OCI-LY1 (cell line): ENCODE measurements at regions not wholly inside any gene's neighbourhood (a gene's known extent, or its start where the extent isn't known, plus 50 kb on each side); places are given as distances from the start of the nearest gene placed in this dataset.

ENCODE experiments used
- H2AFZ ChIP-seq: fragments of 200-600 bp; sonication (generic), shearing (Covaris generic); 2 replicates; pipeline ENCODE4 v1.6.0; 2014; ENCODE audit warnings: antibody characterized with exemption, mild to moderate bottlenecking, low read length
- H3F3A ChIP-seq: fragments of 200-600 bp; sonication (generic), shearing (Covaris generic); 2 replicates; pipeline ENCODE4 v1.6.0; 2014; ENCODE audit warnings: mild to moderate bottlenecking, antibody characterized with exemption, low read length, moderate library complexity; ENCODE audit not compliant: insufficient read depth
- H3K27ac ChIP-seq: fragments of 200-600 bp; sonication (generic); 2 replicates; pipeline ENCODE4 v1.5.1; 2014; ENCODE audit warnings: low read length, mixed run types, mild to moderate bottlenecking, low read depth; ENCODE audit not compliant: poor library complexity, severe bottlenecking
- H3K27me3 ChIP-seq: fragments of 200-600 bp; sonication (generic); 2 replicates; pipeline ENCODE4 v1.6.0; 2014; ENCODE audit warnings: antibody characterized with exemption, mild to moderate bottlenecking, low read length, moderate library complexity; ENCODE audit not compliant: insufficient read depth
- H3K36me3 ChIP-seq: fragments of 200-600 bp; sonication (generic); 2 replicates; pipeline ENCODE4 v1.6.1; 2014; ENCODE audit warnings: mild to moderate bottlenecking, antibody characterized with exemption, low read length, moderate library complexity, mixed read lengths; ENCODE audit not compliant: insufficient read depth
- H3K4me1 ChIP-seq: fragments of 200-600 bp; sonication (generic); 2 replicates; pipeline ENCODE4 v1.5.1; 2014; ENCODE audit warnings: mild to moderate bottlenecking, low read length, moderate library complexity; ENCODE audit not compliant: insufficient read depth, severe bottlenecking
- H3K4me2 ChIP-seq: fragments of 200-600 bp; sonication (generic), shearing (Covaris generic); 2 replicates; pipeline ENCODE4 v1.6.1; 2014; ENCODE audit warnings: low read length
- H3K4me3 ChIP-seq: fragments of 200-600 bp; sonication (generic); 2 replicates; pipeline ENCODE4 v1.5.1; 2014; ENCODE audit warnings: low read length, low read depth, mild to moderate bottlenecking, mixed read lengths; ENCODE audit not compliant: poor library complexity, severe bottlenecking
- H3K79me2 ChIP-seq: fragments of 200-600 bp; shearing (Covaris generic); 2 replicates; pipeline ENCODE4 v1.6.1; 2016; ENCODE audit warnings: mixed run types, low read length, mixed read lengths; ENCODE audit not compliant: insufficient read depth
- H3K9ac ChIP-seq: fragments of 200-600 bp; sonication (generic), shearing (Covaris generic); 2 replicates; pipeline ENCODE4 v1.6.1; 2014; ENCODE audit warnings: mild to moderate bottlenecking, low read length, mixed read lengths
- H3K9me2 ChIP-seq: fragments of 200-600 bp; sonication (generic), shearing (Covaris generic); 2 replicates; pipeline ENCODE4 v1.6.1; 2014; ENCODE audit warnings: low read depth, mild to moderate bottlenecking, low read length, mixed read lengths
- H3K9me3 ChIP-seq: fragments of 200-600 bp; shearing (Covaris generic); 2 replicates; pipeline ENCODE4 v1.6.1; 2014; ENCODE audit warnings: low read length, mixed read lengths
- H4K20me1 ChIP-seq: fragments of 200-600 bp; sonication (generic), shearing (Covaris generic); 2 replicates; pipeline ENCODE4 v1.6.0; 2016; ENCODE audit warnings: mild to moderate bottlenecking, low read length; ENCODE audit not compliant: insufficient read depth
- EZH2 ChIP-seq: fragments of 200-600 bp; sonication (generic), shearing (Covaris generic); IDR thresholded peaks from 2 replicates; pipeline ENCODE4 v1.8.0; 2017; ENCODE audit warnings: borderline replicate concordance, mixed run types, mild to moderate bottlenecking, antibody characterized with exemption, low read length, moderate library complexity, mixed read lengths
- TF ChIP-seq, protein P1 (sequence below): fragments of 200-600 bp; sonication (generic), shearing (Covaris generic); IDR thresholded peaks from 2 replicates; pipeline ENCODE4 v1.5.1; 2017; ENCODE audit warnings: mild to moderate bottlenecking, antibody characterized with exemption, low read length, moderate library complexity, mixed read lengths

- Histone ChIP-seq H3K9me3 (no peaks in the 10 kb centered on the region), H3K79me2 (no peaks in the 10 kb centered on the region), H2AFZ (no peak overlapping the region)
Measured at GRCh38 chr1:70754701-70755100, 292.9 kb downstream of the PTGER3 start.

DNA sequence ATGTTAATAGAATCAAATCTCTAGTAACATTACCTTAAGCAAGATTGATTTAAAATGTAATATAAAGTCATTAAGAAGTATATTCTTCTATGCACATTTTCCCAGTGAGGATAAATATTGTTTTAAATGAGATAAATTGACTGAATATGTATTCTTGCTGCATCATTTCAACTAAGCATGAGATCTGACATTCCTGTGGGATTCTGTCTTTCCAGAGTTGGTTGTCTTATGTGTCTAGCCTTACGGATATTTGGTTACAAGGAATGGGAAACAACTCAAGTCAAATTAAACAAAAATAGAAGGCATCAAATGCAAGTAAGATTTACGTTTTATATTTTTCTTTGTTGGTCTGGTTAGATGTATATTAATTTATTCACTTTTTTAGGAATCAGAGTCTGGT lies 287.5 kb downstream of the PTGER3 start:
- H3K4me2 ChIP-seq: no peak overlapping the region
- no peaks in the 10 kb centered on the region for H3F3A ChIP-seq

More at GRCh38 chr1:70754701-70755100, 292.9 kb downstream of the PTGER3 start:
- H3K36me3 ChIP-seq: no peaks in the 10 kb centered on the region
- no peaks in the 10 kb centered on the region for H3K4me1 ChIP-seq
- no peak overlapping the region for H3K9ac ChIP-seq
- H3K4me3 ChIP-seq: no peak overlapping the region
- H3K27ac ChIP-seq: no peak overlapping the region
- no peaks in the 10 kb centered on the region for H4K20me1 ChIP-seq
- no peak for TF ChIP-seq EZH2
- TF ChIP-seq, protein P1, sequence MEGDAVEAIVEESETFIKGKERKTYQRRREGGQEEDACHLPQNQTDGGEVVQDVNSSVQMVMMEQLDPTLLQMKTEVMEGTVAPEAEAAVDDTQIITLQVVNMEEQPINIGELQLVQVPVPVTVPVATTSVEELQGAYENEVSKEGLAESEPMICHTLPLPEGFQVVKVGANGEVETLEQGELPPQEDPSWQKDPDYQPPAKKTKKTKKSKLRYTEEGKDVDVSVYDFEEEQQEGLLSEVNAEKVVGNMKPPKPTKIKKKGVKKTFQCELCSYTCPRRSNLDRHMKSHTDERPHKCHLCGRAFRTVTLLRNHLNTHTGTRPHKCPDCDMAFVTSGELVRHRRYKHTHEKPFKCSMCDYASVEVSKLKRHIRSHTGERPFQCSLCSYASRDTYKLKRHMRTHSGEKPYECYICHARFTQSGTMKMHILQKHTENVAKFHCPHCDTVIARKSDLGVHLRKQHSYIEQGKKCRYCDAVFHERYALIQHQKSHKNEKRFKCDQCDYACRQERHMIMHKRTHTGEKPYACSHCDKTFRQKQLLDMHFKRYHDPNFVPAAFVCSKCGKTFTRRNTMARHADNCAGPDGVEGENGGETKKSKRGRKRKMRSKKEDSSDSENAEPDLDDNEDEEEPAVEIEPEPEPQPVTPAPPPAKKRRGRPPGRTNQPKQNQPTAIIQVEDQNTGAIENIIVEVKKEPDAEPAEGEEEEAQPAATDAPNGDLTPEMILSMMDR: no peak
- H3K9me2 ChIP-seq: no peaks in the 10 kb centered on the region
- H3K4me2 ChIP-seq: no peak overlapping the region
- H3K27me3 ChIP-seq: no peaks in the 10 kb centered on the region
- no peaks in the 10 kb centered on the region for H3F3A ChIP-seq

GRCh38 chr1:70762386-70762785 lies 285.2 kb downstream of the PTGER3 start:
- Histone ChIP-seq H3K9me3 (no peaks in the 10 kb centered on the region), H3K27ac (no peak overlapping the region), H3K4me2 (no peak overlapping the region), H3K9me2 (no peaks in the 10 kb centered on the region), H3K4me1 (no peaks in the 10 kb centered on the region), H2AFZ (no peak overlapping the region), H3K27me3 (no peaks in the 10 kb centered on the region), H3K9ac (no peak overlapping the region), H3F3A (no peaks in the 10 kb centered on the region), H3K36me3 (no peaks in the 10 kb centered on the region), H3K79me2 (no peaks in the 10 kb centered on the region), H3K4me3 (no peak overlapping the region), H4K20me1 (no peaks in the 10 kb centered on the region)
- TF ChIP-seq, protein P1: no peak
- TF ChIP-seq EZH2: no peak

More for the DNA sequence above, 287.5 kb downstream of the PTGER3 start:
- no peak for TF ChIP-seq EZH2
- TF ChIP-seq, protein P1: no peak
- Histone ChIP-seq H4K20me1 (no peaks in the 10 kb centered on the region), H3K9ac (no peak overlapping the region), H3K4me3 (no peak overlapping the region), H3K36me3 (no peaks in the 10 kb centered on the region), H3K27me3 (no peaks in the 10 kb centered on the region), H3K4me1 (no peaks in the 10 kb centered on the region), H2AFZ (no peak overlapping the region), H3K79me2 (no peaks in the 10 kb centered on the region), H3K9me2 (no peaks in the 10 kb centered on the region), H3K9me3 (no peaks in the 10 kb centered on the region), H3K27ac (no peak overlapping the region)
